H1 (cell line): ENCODE measurements at regions not wholly inside any gene's neighbourhood (a gene's known extent, or its start where the extent isn't known, plus 50 kb on each side); places are given as distances from the start of the nearest gene placed in this dataset.

ENCODE experiments used
- CTCF ChIA-PET: fragments of 300-600 bp; sonication (Branson Sonifier 250); formaldehyde crosslinking; loops from one replicate; lab custom pipeline; 2021; ENCODE audit not compliant: partially characterized antibody; lab: Charles Lee
- POLR2A ChIA-PET: fragments of 300-600 bp; sonication (Branson Sonifier 250); formaldehyde crosslinking; loops from one replicate; lab custom pipeline; 2021; ENCODE audit warnings: inconsistent platforms; ENCODE audit not compliant: partially characterized antibody; lab: Charles Lee
- DNase-seq, 2 experiments: peaks; one replicate each; pipeline versions ENCODE4 v3.0.0 to v3.0.0-alpha.2; 2010 to 2022; ENCODE audit warnings: low spot score in 2 of 2, low read depth in 1 of 2, mixed read lengths in 1 of 2
- FAIRE-seq: peaks from 2 replicates; lab custom pipeline; 2011; peaks lifted over from hg19 to GRCh38; lab: Jason Lieb, UNC
- H2AFZ ChIP-seq: 2 replicates; pipeline ENCODE4 v1.8.1; 2012; ENCODE audit warnings: low read length, inconsistent platforms
- H2AK5ac ChIP-seq: 2 replicates; pipeline ENCODE4 v1.6.1; 2013; ENCODE audit warnings: low read depth, low read length
- H2BK120ac ChIP-seq: replicated peaks from 2 replicates; pipeline ENCODE3; 2013; ENCODE audit warnings: low read depth, low read length, inconsistent platforms
- H2BK12ac ChIP-seq: 2 replicates; pipeline ENCODE4 v1.6.1; 2013; ENCODE audit warnings: low read depth, low read length
- H2BK15ac ChIP-seq: 2 replicates; pipeline ENCODE4 v1.6.1; 2013; ENCODE audit warnings: low read length
- H2BK20ac ChIP-seq: 2 replicates; pipeline ENCODE4 v1.6.1; 2013; ENCODE audit warnings: low read length
- H2BK5ac ChIP-seq: 2 replicates; pipeline ENCODE4 v1.6.1; 2013; ENCODE audit warnings: low read depth, low read length
- H3K14ac ChIP-seq: 2 replicates; pipeline ENCODE4 v1.6.1; 2013; ENCODE audit warnings: inconsistent platforms; ENCODE audit not compliant: insufficient read length
- H3K18ac ChIP-seq: 2 replicates; pipeline ENCODE4 v1.6.1; 2013; ENCODE audit warnings: low read length; ENCODE audit errors: extremely low read depth
- H3K23ac ChIP-seq: 2 replicates; pipeline ENCODE4 v1.6.1; 2013; ENCODE audit warnings: inconsistent platforms; ENCODE audit not compliant: insufficient read length
- H3K23me2 ChIP-seq: 2 replicates; pipeline ENCODE4 v1.6.1; 2013; ENCODE audit warnings: low read depth, low read length
- H3K27ac ChIP-seq: 2 replicates; pipeline ENCODE4 v1.6.1; 2011; ENCODE audit warnings: low read depth, low read length, inconsistent platforms
- H3K27me3 ChIP-seq, 4 experiments: replicated peaks in 1 of 4; 1 replicate in 1 of 4; 2 replicates in 3 of 4; pipeline versions ENCODE4 v1.6.1 to v1.8.1; 2011 to 2013; ENCODE audit warnings: low read length in 3 of 4, mild to moderate bottlenecking in 3 of 4, inconsistent platforms in 2 of 4, mixed read lengths in 2 of 4, moderate library complexity in 1 of 4; ENCODE audit not compliant: control insufficient read depth in 3 of 4, insufficient read depth in 3 of 4; ENCODE audit errors: extremely low read depth in 1 of 4
- H3K36me3 ChIP-seq, 4 experiments: 2 replicates each; pipeline versions ENCODE4 v1.6.1 to v1.8.1; 2011 to 2013; ENCODE audit warnings: mild to moderate bottlenecking in 4 of 4, low read length in 3 of 4, moderate library complexity in 2 of 4, control low read depth in 1 of 4, inconsistent platforms in 1 of 4; ENCODE audit not compliant: insufficient read depth in 4 of 4, control insufficient read depth in 2 of 4
- H3K4ac ChIP-seq: replicated peaks from 2 replicates; pipeline ENCODE3; 2013; ENCODE audit warnings: low read length, low read depth, mixed read lengths, inconsistent platforms; ENCODE audit not compliant: insufficient read length
- H3K4me1 ChIP-seq, 4 experiments: replicated peaks in 1 of 4; 1 replicate in 1 of 4; 2 replicates in 3 of 4; pipeline versions ENCODE4 v1.6.1 to v1.8.1; 2011 to 2013; ENCODE audit warnings: low read length in 3 of 4, inconsistent platforms in 2 of 4, mixed read lengths in 1 of 4; ENCODE audit not compliant: insufficient read depth in 4 of 4, control insufficient read depth in 3 of 4
- H3K4me2 ChIP-seq, 2 experiments: 2 replicates each; pipeline versions ENCODE4 v1.6.1 to v1.8.1; 2011 to 2013; ENCODE audit warnings: low read depth in 2 of 2, low read length in 2 of 2, control low read depth in 1 of 2, inconsistent platforms in 1 of 2, mild to moderate bottlenecking in 1 of 2; ENCODE audit not compliant: insufficient read depth in 1 of 2
- H3K4me3 ChIP-seq, 4 experiments: fragments of 200-600, 300-600 bp in 1 of 4; sonication (generic), shearing (Covaris generic), sonication (Bioruptor Twin) in 1 of 4; 2 replicates each; pipeline versions ENCODE4 v1.5.1 to v1.8.1; 2011 to 2016; ENCODE audit warnings: low read length in 4 of 4, low read depth in 3 of 4, control low read depth in 2 of 4, inconsistent platforms in 2 of 4, mild to moderate bottlenecking in 2 of 4, mixed read lengths in 1 of 4, moderate library complexity in 1 of 4; ENCODE audit not compliant: insufficient read depth in 2 of 4; ENCODE audit errors: extremely low read depth in 1 of 4
- H3K56ac ChIP-seq: replicated peaks from 2 replicates; pipeline ENCODE3; 2013; ENCODE audit warnings: low read depth, mild to moderate bottlenecking, mixed read lengths, low read length, inconsistent platforms; ENCODE audit not compliant: insufficient read length
- H3K79me1 ChIP-seq: 2 replicates; pipeline ENCODE4 v1.6.1; 2013; ENCODE audit warnings: low read depth, low read length, control low read depth
- H3K79me2 ChIP-seq, 2 experiments: 2 replicates each; pipeline versions ENCODE4 v1.6.1 to v1.8.1; 2012 to 2013; ENCODE audit warnings: low read length in 2 of 2, mild to moderate bottlenecking in 2 of 2, inconsistent platforms in 1 of 2; ENCODE audit not compliant: insufficient read depth in 2 of 2, control insufficient read depth in 1 of 2
- H3K9ac ChIP-seq, 4 experiments: replicated peaks in 1 of 4; 1 replicate in 1 of 4; 2 replicates in 3 of 4; pipeline versions ENCODE4 v1.6.1 to v1.8.1; 2011 to 2013; ENCODE audit warnings: low read depth in 3 of 4, low read length in 3 of 4, control low read depth in 2 of 4, mild to moderate bottlenecking in 2 of 4, moderate library complexity in 2 of 4, inconsistent platforms in 1 of 4; ENCODE audit errors: extremely low read depth in 1 of 4
- H3K9me3 ChIP-seq, 2 experiments: 2 replicates each; pipeline versions ENCODE4 v1.6.1 to v1.8.1; 2012 to 2013; ENCODE audit warnings: mild to moderate bottlenecking in 2 of 2, moderate library complexity in 2 of 2, control low read depth in 1 of 2, inconsistent platforms in 1 of 2, low read depth in 1 of 2, low read length in 1 of 2, mixed read lengths in 1 of 2; ENCODE audit not compliant: insufficient read depth in 2 of 2
- H4K20me1 ChIP-seq, 2 experiments: replicated peaks in 1 of 2; 2 replicates each; pipeline versions ENCODE3 to v1.8.1; 2011 to 2013; ENCODE audit warnings: inconsistent platforms in 2 of 2, low read length in 2 of 2, mild to moderate bottlenecking in 1 of 2; ENCODE audit not compliant: insufficient read depth in 2 of 2, control insufficient read depth in 1 of 2
- H4K5ac ChIP-seq: 2 replicates; pipeline ENCODE4 v1.6.1; 2013; ENCODE audit warnings: low read length, low read depth, mixed read lengths, inconsistent platforms; ENCODE audit not compliant: insufficient read length
- H4K8ac ChIP-seq: 2 replicates; pipeline ENCODE4 v1.8.0; 2013; ENCODE audit warnings: mild to moderate bottlenecking, moderate library complexity, low read length, inconsistent platforms; ENCODE audit not compliant: insufficient read depth; ENCODE audit errors: extremely low read depth
- H4K91ac ChIP-seq: replicated peaks from 2 replicates; pipeline ENCODE3; 2013; ENCODE audit warnings: low read length, mixed read lengths, inconsistent platforms; ENCODE audit not compliant: insufficient read length
- SIN3A ChIP-seq, 2 experiments: IDR thresholded peaks in 1 of 2; conservative IDR thresholded peaks in 1 of 2; 2 replicates each; pipeline ENCODE4 v1.6.1; 2011 to 2012; ENCODE audit warnings: low read length in 2 of 2, improper control_type of control experiment in 1 of 2, low read depth in 1 of 2, mild to moderate bottlenecking in 1 of 2
- WGBS, 2 experiments: shearing (Covaris generic) in 1 of 2; methylation state at CpG; one replicate each; pipeline versions ENCODE4 v1.1.6 to v1.1.7; 2013 to 2015; ENCODE audit warnings: low lambda C conversion rate in 2 of 2, mixed read lengths in 2 of 2, inconsistent platforms in 1 of 2, low coverage in 1 of 2, missing lambda C conversion rate in 1 of 2; ENCODE audit not compliant: insufficient replicate concordance in 2 of 2, insufficient coverage in 1 of 2, insufficient read length in 1 of 2; ENCODE audit errors: extremely low coverage in 1 of 2, missing lambda C conversion rate in 1 of 2; 5-methylcytosine and 5-hydroxymethylcytosine counted together

GRCh38 chr9:115362101-115362500 is 244.1 kb upstream of the TNC start:
- Histone ChIP-seq H3K4me2 (no peak overlapping the region), H3K4ac (no peak overlapping the region), H3K18ac (no peak overlapping the region), H2BK120ac (no peak overlapping the region), H4K5ac (no peak overlapping the region), H3K79me1 (no peaks in the 10 kb centered on the region), H3K56ac (no peak overlapping the region), H2BK5ac (no peak overlapping the region), H3K9me3 (no peaks in the 10 kb centered on the region), H3K4me3 (no peak overlapping the region), H2BK20ac (no peak overlapping the region), H4K91ac (no peak overlapping the region), H3K4me1 (no peaks in the 10 kb centered on the region), H2AFZ (no peak overlapping the region), H3K23ac (no peak overlapping the region), H4K8ac (no peak overlapping the region), H2BK15ac (no peak overlapping the region), H3K9ac (no peak overlapping the region), H4K20me1 (no peaks in the 10 kb centered on the region), H3K14ac (no peak overlapping the region), H3K23me2 (no peaks in the 10 kb centered on the region), H3K79me2 (no peaks in the 10 kb centered on the region), H3K36me3 (no peaks in the 10 kb centered on the region), H2BK12ac (no peak overlapping the region), H3K27ac (no peak overlapping the region), H2AK5ac (no peak overlapping the region), H3K27me3 (no peaks in the 10 kb centered on the region)
- DNase-seq (no peak), FAIRE-seq (no peak)
- ChIA-PET POLR2A (no interaction called here), CTCF (interaction anchor here (0.7 kb wide), 1 partner anchor 71 kb away, joined by 3 read pairs; no protein-coding TSS in a partner anchor)
- 48% methylated on average over 2 of the region's 2 CpGs; no CpG with 5 or more reads in 1 of the 2 experiments for WGBS, 2 experiments
- TF ChIP-seq SIN3A (conservative IDR thresholded peaks at IDR 0.05 in 1 of 2, IDR thresholded peaks at IDR 0.05 in 1 of 2; ENCODE audit: low read depth in 1 of 2, low read length in 2 of 2) = no peak
